Neural cell (in vitro differentiated cells): ENCODE measurements at regions not wholly inside any gene's neighbourhood (a gene's known extent, or its start where the extent isn't known, plus 50 kb on each side); places are given as distances from the start of the nearest gene placed in this dataset.

Experiments used
- CTCF ChIP-seq: fragments of 450-650 bp; IDR thresholded peaks from 2 replicates; pipeline ENCODE4 v1.5.1; 2014; ENCODE audit warnings: antibody characterized with exemption, mild to moderate bottlenecking, moderate library complexity; ENCODE audit not compliant: poor library complexity, severe bottlenecking
- EZH2 ChIP-seq: fragments of 200-600, 300-800 bp; shearing (Covaris generic), sonication (generic); IDR thresholded peaks from 2 replicates; pipeline ENCODE4 v1.6.1; 2014; ENCODE audit warnings: antibody characterized with exemption, low read length, borderline replicate concordance, mild to moderate bottlenecking; ENCODE audit not compliant: insufficient read depth, poor library complexity, severe bottlenecking
- POLR2AphosphoS5 ChIP-seq: IDR thresholded peaks from 2 replicates; pipeline ENCODE4 v1.6.1; 2012

GRCh38 chr22:47558828-47559700 is 796.6 kb downstream of the TBC1D22A start:
- no peak for TF ChIP-seq POLR2AphosphoS5
- TF ChIP-seq EZH2: no peak
- TF ChIP-seq CTCF: no peak
